ENCODE measurements at regions not wholly inside any gene's neighbourhood (a gene's known extent, or its start where the extent isn't known, plus 50 kb on each side); places are given as distances from the start of the nearest gene placed in this dataset.

- TF ChIP-seq ATF2 (tag by site-specific recombination; IDR thresholded peaks at IDR 0.05; ENCODE audit: low read depth) (no peak), ZNF521 (tag by site-specific recombination; IDR thresholded peaks at IDR 0.05) (no peak), ZNF18 (tag by site-specific recombination; IDR thresholded peaks at IDR 0.05) (no peak), ZFP37 (tag by site-specific recombination; IDR thresholded peaks at IDR 0.05) (no peak), YY1 (tag by site-specific recombination; IDR thresholded peaks at IDR 0.05) (no peak), ZNF792 (tag by site-specific recombination; IDR thresholded peaks at IDR 0.05) (no peak), ZNF416 (tag by site-specific recombination; IDR thresholded peaks at IDR 0.05) (no peak), PRDM1 (tag by site-specific recombination; IDR thresholded peaks at IDR 0.05) (no peak), CTCF (tag by site-specific recombination; IDR thresholded peaks at IDR 0.05) (no peak), YY2 (tag by site-specific recombination; IDR thresholded peaks at IDR 0.05) (no peak)
These were observed 1637.7 kb upstream of the LRRTM1 start for GRCh38 chr2:81942136-81942680.

All from HEK293 (cell line).